ENCODE measurements at regions not wholly inside any gene's neighbourhood (a gene's known extent, or its start where the extent isn't known, plus 50 kb on each side); places are given as distances from the start of the nearest gene placed in this dataset.

GRCh38 chr13:97114651-97115050 is 107.5 kb upstream of the MBNL2 start:
- intact Hi-C loops (cut with micrococcal nuclease; ENCODE audit: unreplicated experiment), result no loop called here
- Mint-ChIP-seq H3K27me3 (ENCODE audit: insufficient read depth, unreplicated experiment) (no peaks in the 10 kb centered on the region), H3K4me1 (ENCODE audit: low read depth, unreplicated experiment) (peaks cover 33% of the 10 kb centered on the region), H3K9me3 (ENCODE audit: unreplicated experiment) (no peaks in the 10 kb centered on the region), H3K27ac (ENCODE audit: unreplicated experiment) (no peak overlapping the region), H3K36me3 (ENCODE audit: insufficient read depth, unreplicated experiment) (no peaks in the 10 kb centered on the region), H3K4me3 (ENCODE audit: unreplicated experiment) (no peak overlapping the region)
- TF ChIP-seq CTCF (IDR thresholded peaks at IDR 0.05; ENCODE audit: insufficient read depth in 1 of 2, low read depth in 1 of 2, low read length in 1 of 2, severe bottlenecking in 1 of 2, unreplicated experiment in 1 of 2), result no peak
- no peak for DNase-seq
- no TSS peak for BruUV-seq (replicated peaks)
- no peaks in the 10 kb centered on the region for H3K9me3 ChIP-seq
- no peaks in the 10 kb centered on the region for H3K36me3 ChIP-seq (ENCODE audit: control insufficient read depth, insufficient read depth, low read length)
- ChIA-PET POLR2A (no interaction called here), CTCF (interaction anchor here (1.6 kb wide), 1 partner anchor 13 kb away, joined by 3 read pairs; no protein-coding TSS in a partner anchor)
- peaks cover 30% of the 10 kb centered on the region for H3K4me1 ChIP-seq
- H3K27me3 ChIP-seq (replicated peaks; ENCODE audit: control insufficient read depth, insufficient read depth, low read length), result no peaks in the 10 kb centered on the region
- H3K4me3 ChIP-seq (ENCODE audit: low read depth, low read length), result no peak overlapping the region

- intact Hi-C loops (cut with micrococcal nuclease; ENCODE audit: unreplicated experiment), result no loop called here
- Histone ChIP-seq H3K9me3 (no peaks in the 10 kb centered on the region), H3K4me3 (ENCODE audit: low read depth, low read length) (no peak overlapping the region), H3K4me1 (peaks cover 22% of the 10 kb centered on the region), H3K27me3 (replicated peaks; ENCODE audit: control insufficient read depth, insufficient read depth, low read length) (no peaks in the 10 kb centered on the region), H3K36me3 (ENCODE audit: control insufficient read depth, insufficient read depth, low read length) (no peaks in the 10 kb centered on the region)
- Mint-ChIP-seq H3K9me3 (ENCODE audit: unreplicated experiment) (no peaks in the 10 kb centered on the region), H3K36me3 (ENCODE audit: insufficient read depth, unreplicated experiment) (no peaks in the 10 kb centered on the region), H3K27me3 (ENCODE audit: insufficient read depth, unreplicated experiment) (no peaks in the 10 kb centered on the region), H3K4me1 (ENCODE audit: low read depth, unreplicated experiment) (peaks cover 21% of the 10 kb centered on the region), H3K27ac (ENCODE audit: unreplicated experiment) (no peak overlapping the region), H3K4me3 (ENCODE audit: unreplicated experiment) (no peak overlapping the region)
- DNase-seq, result no peak
- POLR2A ChIA-PET, result interaction anchor here (0.6 kb wide), 1 partner anchor 245 kb away, joined by 5 read pairs; no protein-coding TSS in a partner anchor
- no TSS peak for BruUV-seq (replicated peaks)
- no peak for TF ChIP-seq CTCF (IDR thresholded peaks at IDR 0.05; ENCODE audit: insufficient read depth in 1 of 2, low read depth in 1 of 2, low read length in 1 of 2, severe bottlenecking in 1 of 2, unreplicated experiment in 1 of 2)
- CTCF ChIA-PET, result no interaction called here
These were observed 105.4 kb upstream of the MBNL2 start for GRCh38 chr13:97116754-97117153.

- H3K4me1 ChIP-seq, result peaks cover 24% of the 10 kb centered on the region
- no peaks in the 10 kb centered on the region for H3K9me3 ChIP-seq
- no TSS peak for BruUV-seq (replicated peaks)
- no peak for TF ChIP-seq CTCF (IDR thresholded peaks at IDR 0.05; ENCODE audit: insufficient read depth in 1 of 2, low read depth in 1 of 2, low read length in 1 of 2, severe bottlenecking in 1 of 2, unreplicated experiment in 1 of 2)
- no peak for DNase-seq
- POLR2A ChIA-PET, result no interaction called here
- Mint-ChIP-seq H3K27me3 (ENCODE audit: insufficient read depth, unreplicated experiment) (no peaks in the 10 kb centered on the region), H3K4me3 (ENCODE audit: unreplicated experiment) (no peak overlapping the region), H3K27ac (ENCODE audit: unreplicated experiment) (no peak overlapping the region), H3K9me3 (ENCODE audit: unreplicated experiment) (no peaks in the 10 kb centered on the region), H3K36me3 (ENCODE audit: insufficient read depth, unreplicated experiment) (no peaks in the 10 kb centered on the region), H3K4me1 (ENCODE audit: low read depth, unreplicated experiment) (peaks cover 22% of the 10 kb centered on the region)
- intact Hi-C loops (cut with micrococcal nuclease; ENCODE audit: unreplicated experiment), result no loop called here
- no peak overlapping the region for H3K4me3 ChIP-seq (ENCODE audit: low read depth, low read length)
- no peaks in the 10 kb centered on the region for H3K27me3 ChIP-seq (replicated peaks; ENCODE audit: control insufficient read depth, insufficient read depth, low read length)
- CTCF ChIA-PET, result no interaction called here
- H3K36me3 ChIP-seq (ENCODE audit: control insufficient read depth, insufficient read depth, low read length), result no peaks in the 10 kb centered on the region
These were observed 104.7 kb upstream of the MBNL2 start for GRCh38 chr13:97117388-97117910.
